Endothelial cell of umbilical vein (primary cell): ENCODE measurements at regions not wholly inside any gene's neighbourhood (a gene's known extent, or its start where the extent isn't known, plus 50 kb on each side); places are given as distances from the start of the nearest gene placed in this dataset.

Source experiments
- BruUV-seq: library from RNA; stranded (reverse); fragments of 400-500 nt; replicated peaks from 2 replicates; lab custom pipeline; 2021; lab: Mats Ljungman, UMichigan
- CTCF ChIA-PET: fragments of 300-600, 350-600 bp; sonication (Branson Sonifier 250); formaldehyde crosslinking; loops from one replicate; lab custom pipeline; 2021; ENCODE audit warnings: antibody characterized with exemption, inconsistent platforms; lab: Charles Lee
- POLR2A ChIA-PET: fragments of 300-600, 350-600 bp; sonication (Branson Sonifier 250); formaldehyde crosslinking; loops from one replicate; lab custom pipeline; 2021; ENCODE audit warnings: antibody characterized with exemption, inconsistent platforms; lab: Charles Lee
- DNase-seq: peaks from one replicate; pipeline ENCODE4 v3.0.0-alpha.2; 2011; ENCODE audit warnings: low read depth, low spot score
- FAIRE-seq: peaks from 2 replicates; lab custom pipeline; 2011; peaks lifted over from hg19 to GRCh38; lab: Jason Lieb, UNC
- H2AFZ ChIP-seq: 2 replicates; pipeline ENCODE4 v1.6.0; 2012; ENCODE audit warnings: low read depth, low read length, control low read depth, inconsistent platforms
- H3K27ac ChIP-seq: 2 replicates; pipeline ENCODE4 v1.5.1; 2011; ENCODE audit warnings: low read depth, mild to moderate bottlenecking, control low read depth, low read length, moderate library complexity; ENCODE audit not compliant: insufficient read depth
- H3K27me3 ChIP-seq, 2 experiments: 2 replicates each; pipeline versions ENCODE4 v1.6.0 to v1.6.1; 2011; ENCODE audit warnings: low read length in 2 of 2, mixed read lengths in 1 of 2; ENCODE audit not compliant: control insufficient read depth in 2 of 2, insufficient read depth in 2 of 2
- H3K36me3 ChIP-seq, 2 experiments: 2 replicates in 1 of 2; 3 replicates in 1 of 2; pipeline ENCODE4 v1.5.1; 2011; ENCODE audit warnings: low read length in 2 of 2, mild to moderate bottlenecking in 1 of 2, moderate library complexity in 1 of 2; ENCODE audit not compliant: control insufficient read depth in 2 of 2, insufficient read depth in 2 of 2; ENCODE audit errors: extremely low read depth in 1 of 2
- H3K4me1 ChIP-seq: 3 replicates; pipeline ENCODE4 v1.5.1; 2011; ENCODE audit warnings: mild to moderate bottlenecking, low read length; ENCODE audit not compliant: control insufficient read depth, insufficient read depth; ENCODE audit errors: extremely low read depth
- H3K4me2 ChIP-seq: 2 replicates; pipeline ENCODE4 v1.6.1; 2011; ENCODE audit warnings: low read length, control low read depth, mixed read lengths; ENCODE audit not compliant: insufficient read depth
- H3K4me3 ChIP-seq, 3 experiments: fragments of 200-600 bp in 1 of 3; sonication (generic), shearing (Covaris generic) in 1 of 3; replicated peaks in 1 of 3; 2 replicates each; pipeline ENCODE4 v1.5.1; 2011 to 2016; ENCODE audit warnings: control low read depth in 3 of 3, low read length in 3 of 3, mild to moderate bottlenecking in 2 of 3, inconsistent platforms in 1 of 3, low read depth in 1 of 3, moderate library complexity in 1 of 3; ENCODE audit not compliant: insufficient read depth in 1 of 3
- H3K79me2 ChIP-seq: 2 replicates; pipeline ENCODE4 v1.6.0; 2012; ENCODE audit warnings: low read length, inconsistent platforms; ENCODE audit not compliant: control insufficient read depth, insufficient read depth
- H3K9ac ChIP-seq: replicated peaks from 2 replicates; pipeline ENCODE3; 2011; ENCODE audit warnings: low read length, control low read depth; ENCODE audit not compliant: insufficient read depth; ENCODE audit errors: extremely low read depth
- H3K9me1 ChIP-seq: replicated peaks from 3 replicates; pipeline ENCODE4 v1.6.0; 2011; ENCODE audit warnings: mild to moderate bottlenecking, low read length; ENCODE audit not compliant: control insufficient read depth, insufficient read depth; ENCODE audit errors: extremely low read depth
- H3K9me3 ChIP-seq: replicated peaks from 2 replicates; pipeline ENCODE4 v1.5.1; 2012; ENCODE audit warnings: low read length, inconsistent platforms; ENCODE audit not compliant: control insufficient read depth, insufficient read depth
- H4K20me1 ChIP-seq: replicated peaks from 2 replicates; pipeline ENCODE3; 2011; ENCODE audit warnings: mild to moderate bottlenecking, low read length; ENCODE audit not compliant: control insufficient read depth, insufficient read depth; ENCODE audit errors: extremely low read depth
- CTCF ChIP-seq, 2 donors: IDR thresholded peaks; 1 replicate in 1 of 2; 2 replicates in 1 of 2; pipeline ENCODE4 v1.5.1; 2011; ENCODE audit warnings: low read length in 2 of 2, mild to moderate bottlenecking in 2 of 2, moderate library complexity in 2 of 2, control low read depth in 1 of 2, inconsistent platforms in 1 of 2, low read depth in 1 of 2; ENCODE audit not compliant: insufficient read depth in 1 of 2; ENCODE audit errors: extremely low read depth in 1 of 2
- EZH2 ChIP-seq: IDR thresholded peaks from 2 replicates; pipeline ENCODE4 v1.6.1; 2012; ENCODE audit warnings: borderline replicate concordance, low read depth, mild to moderate bottlenecking, moderate library complexity, low read length, inconsistent platforms; ENCODE audit not compliant: severe bottlenecking
- FOS ChIP-seq: IDR thresholded peaks from 2 replicates; pipeline ENCODE4 v1.6.1; 2011; ENCODE audit warnings: mild to moderate bottlenecking, low read length, moderate library complexity, borderline replicate concordance; ENCODE audit not compliant: insufficient read depth
- GATA2 ChIP-seq: IDR thresholded peaks from 2 replicates; pipeline ENCODE4 v1.7.0; 2011; ENCODE audit warnings: low read depth, mild to moderate bottlenecking, moderate library complexity, mixed read lengths, low read length; ENCODE audit not compliant: insufficient read length, insufficient read depth
- JUN ChIP-seq: IDR thresholded peaks from 2 replicates; pipeline ENCODE4 v1.6.1; 2011; ENCODE audit warnings: borderline replicate concordance, low read depth; ENCODE audit not compliant: insufficient read length, insufficient read depth
- MAX ChIP-seq: IDR thresholded peaks from 2 replicates; pipeline ENCODE4 v1.6.1; 2011; ENCODE audit not compliant: insufficient read depth, insufficient read length
- MYC ChIP-seq: IDR thresholded peaks from one replicate; pipeline ENCODE4 v1.6.1; 2011; ENCODE audit warnings: mild to moderate bottlenecking, low read depth, low read length
- POLR2A ChIP-seq: IDR thresholded peaks from 2 replicates; pipeline ENCODE4 v1.6.1; 2012; ENCODE audit warnings: low read depth, mild to moderate bottlenecking, control low read depth, low read length
- POLR2AphosphoS5 ChIP-seq: IDR thresholded peaks from 2 replicates; pipeline ENCODE4 v1.6.1; 2012; ENCODE audit warnings: low read depth, mild to moderate bottlenecking, control low read depth, low read length, moderate library complexity; ENCODE audit not compliant: insufficient read depth
- dilution Hi-C: fragments of 300-500 bp; cut with MboI; formaldehyde crosslinking; loops from one replicate; pipeline ENCODE4 v1.15.0; 2019; ENCODE audit warnings: low sequenced_read_pairs; ENCODE audit not compliant: extremely low pct_ligation_motif_present
- intact Hi-C: fragments of 100-400 bp; cut with micrococcal nuclease; formaldehyde crosslinking; loops from one replicate; pipeline ENCODE4 v1.10.0; 2022

- BruUV-seq = no TSS peak
- ChIA-PET CTCF (no interaction called here), POLR2A (no interaction called here)
- Histone ChIP-seq H2AFZ (no peak overlapping the region), H3K27me3 (no peaks in the 10 kb centered on the region), H3K79me2 (no peaks in the 10 kb centered on the region), H3K9me1 (no peaks in the 10 kb centered on the region), H3K4me2 (no peak overlapping the region), H3K36me3 (no peaks in the 10 kb centered on the region), H3K27ac (no peak overlapping the region), H3K9me3 (no peaks in the 10 kb centered on the region), H3K9ac (no peak overlapping the region), H3K4me1 (no peaks in the 10 kb centered on the region), H4K20me1 (no peaks in the 10 kb centered on the region), H3K4me3 (no peak overlapping the region)
- no peak for TF ChIP-seq POLR2A
- TF ChIP-seq FOS = no peak
- no peak for TF ChIP-seq EZH2
- no peak for TF ChIP-seq JUN
- no peak for TF ChIP-seq POLR2AphosphoS5
- TF ChIP-seq CTCF (IDR thresholded peaks at IDR 0.05; ENCODE audit: extremely low read depth in 1 of 2, insufficient read depth in 1 of 2, low read depth in 1 of 2, low read length in 2 of 2) = no peak
- no peak for TF ChIP-seq GATA2
- TF ChIP-seq MYC = no peak
- no peak for TF ChIP-seq MAX
- DNase-seq = no peak
- no peak for FAIRE-seq
- intact Hi-C loops = no loop called here
- dilution Hi-C loops = no loop called here
These were observed 824.2 kb upstream of the FAM98A start for GRCh38 chr2:34423301-34423700.
